ENCODE measurements at regions not wholly inside any gene's neighbourhood (a gene's known extent, or its start where the extent isn't known, plus 50 kb on each side); places are given as distances from the start of the nearest gene placed in this dataset.
"Not testable (repeated sequence)": the region's sequence is repeated elsewhere in the genome, so short reads cannot be mapped to it uniquely, and the experiment has no call there.

- FAIRE-seq: no peak
- no peak for DNase-seq (ENCODE audit: low spot score in 2 of 2)
Measured at GRCh38 chr4:175033162-175033561, 115.0 kb downstream of the ADAM29 start.

- FAIRE-seq: no peak
- no peak for DNase-seq (ENCODE audit: low spot score in 2 of 2)
Measured at GRCh38 chr4:175034007-175034406, 115.8 kb downstream of the ADAM29 start.

GRCh38 chr4:175034986-175035705 is 117.0 kb downstream of the ADAM29 start:
- FAIRE-seq: no peak

GRCh38 chr4:175035905-175036304 is 117.7 kb downstream of the ADAM29 start:
- FAIRE-seq: no peak
- DNase-seq (ENCODE audit: low spot score in 2 of 2): no peak

More at GRCh38 chr4:175034986-175035705, 117.0 kb downstream of the ADAM29 start:
- DNase-seq (ENCODE audit: low spot score in 2 of 2): no peak

- DNase-seq (ENCODE audit: low spot score in 2 of 2) (no peak), FAIRE-seq (no peak)
Measured at GRCh38 chr4:175048111-175048784, 130.1 kb downstream of the ADAM29 start.

- FAIRE-seq (no peak), DNase-seq (ENCODE audit: low spot score in 2 of 2) (no peak)
Measured at GRCh38 chr4:175048906-175049305, 130.7 kb downstream of the ADAM29 start.

- FAIRE-seq (no peak), DNase-seq (ENCODE audit: low spot score in 2 of 2) (no peak)
Measured at GRCh38 chr4:175051974-175052373, 133.8 kb downstream of the ADAM29 start.

- DNase-seq (ENCODE audit: low spot score in 2 of 2): no peak
Measured at GRCh38 chr4:175054980-175055379, 136.8 kb downstream of the ADAM29 start.

GRCh38 chr4:175062183-175062592 is 144.0 kb downstream of the ADAM29 start:
- FAIRE-seq (no peak), DNase-seq (ENCODE audit: low spot score in 2 of 2) (no peak)

More at GRCh38 chr4:175054980-175055379, 136.8 kb downstream of the ADAM29 start:
- no peak for FAIRE-seq

GRCh38 chr4:175065228-175065627 is 147.1 kb downstream of the ADAM29 start:
- no peak for DNase-seq (ENCODE audit: low spot score in 2 of 2)
- no peak for FAIRE-seq

GRCh38 chr4:175066923-175067627 is 148.9 kb downstream of the ADAM29 start:
- DNase-seq (ENCODE audit: low spot score in 2 of 2) (no peak), FAIRE-seq (no peak)

GRCh38 chr4:175068266-175068665 is 150.1 kb downstream of the ADAM29 start:
- FAIRE-seq (no peak), DNase-seq (ENCODE audit: low spot score in 2 of 2) (no peak)

- no peak for FAIRE-seq
- DNase-seq (ENCODE audit: low spot score in 2 of 2): no peak
Measured at GRCh38 chr4:175070444-175070843, 152.3 kb downstream of the ADAM29 start.

GRCh38 chr4:175071123-175071522 is 153.0 kb downstream of the ADAM29 start:
- FAIRE-seq: no peak
- no peak for DNase-seq (ENCODE audit: low spot score in 2 of 2)

GRCh38 chr4:175087145-175087544 is 169.0 kb downstream of the ADAM29 start:
- DNase-seq (ENCODE audit: low spot score in 2 of 2) (no peak), FAIRE-seq (no peak)

- FAIRE-seq (no peak), DNase-seq (ENCODE audit: low spot score in 2 of 2) (no peak)
Measured at GRCh38 chr4:175090116-175090515, 172.0 kb downstream of the ADAM29 start.

- DNase-seq (ENCODE audit: low spot score in 2 of 2): no peak
- no peak for FAIRE-seq
Measured at GRCh38 chr4:175091649-175092048, 173.5 kb downstream of the ADAM29 start.

GRCh38 chr4:175092114-175092513 is 174.0 kb downstream of the ADAM29 start:
- DNase-seq (ENCODE audit: low spot score in 2 of 2) (no peak), FAIRE-seq (no peak)

GRCh38 chr4:175093055-175093454 is 174.9 kb downstream of the ADAM29 start:
- DNase-seq (ENCODE audit: low spot score in 2 of 2); FAIRE-seq: not testable (repeated sequence)

GRCh38 chr4:175103403-175103802 is 185.2 kb downstream of the ADAM29 start:
- FAIRE-seq (no peak), DNase-seq (ENCODE audit: low spot score in 2 of 2) (no peak)

GRCh38 chr4:175106301-175106700 is 188.1 kb downstream of the ADAM29 start:
- no peak for DNase-seq (ENCODE audit: low spot score in 2 of 2)
- no peak for FAIRE-seq
